ENCODE measurements at regions not wholly inside any gene's neighbourhood (a gene's known extent, or its start where the extent isn't known, plus 50 kb on each side); places are given as distances from the start of the nearest gene placed in this dataset.

- no peak for TF ChIP-seq CTCF (IDR thresholded peaks at IDR 0.05; ENCODE audit: poor library complexity)
- TF ChIP-seq EZH2phosphoT487 (IDR thresholded peaks at IDR 0.05; ENCODE audit: low read depth, severe bottlenecking, unreplicated experiment), result no peak
Observed at GRCh38 chr5:1681955-1682354, 117.7 kb downstream of the MRPL36 start.
